ENCODE measurements at regions not wholly inside any gene's neighbourhood (a gene's known extent, or its start where the extent isn't known, plus 50 kb on each side); places are given as distances from the start of the nearest gene placed in this dataset.

DNA sequence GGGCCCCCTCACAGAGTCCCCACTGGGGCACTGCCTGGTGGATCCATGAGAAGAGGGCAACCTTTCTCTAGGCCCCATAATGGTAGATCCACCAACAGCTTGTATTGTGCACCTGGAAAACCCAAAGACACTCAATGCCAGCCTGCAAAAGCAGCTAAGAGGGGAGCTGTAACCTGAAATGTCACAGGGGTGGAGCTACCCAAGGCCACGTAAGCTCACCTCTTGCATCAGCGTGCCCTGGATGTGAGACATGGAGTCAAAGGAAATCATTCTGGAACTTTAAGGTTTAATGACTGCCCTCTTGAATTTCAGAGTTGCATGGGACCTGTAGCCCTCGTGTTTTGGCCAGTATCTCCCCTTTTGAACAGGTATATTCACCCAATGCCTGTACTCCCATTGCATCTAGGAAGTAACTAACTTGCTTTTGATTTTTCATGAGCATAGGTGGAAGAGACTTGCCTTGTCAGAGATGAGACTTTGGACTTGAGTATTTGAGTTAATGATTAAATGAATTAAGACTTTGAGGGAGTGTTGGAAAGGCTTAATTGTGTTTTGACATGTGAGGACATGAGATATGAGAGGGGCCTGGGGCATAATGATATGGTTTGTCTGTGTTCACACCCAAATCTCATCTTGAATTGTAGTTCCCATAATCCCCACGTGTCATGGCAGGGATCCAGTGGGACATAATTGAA, 900.9 kb upstream of the ROBO1 start:
- no peak for TF ChIP-seq POLR2A (IDR thresholded peaks at IDR 0.05)
- TF ChIP-seq, protein P1, sequence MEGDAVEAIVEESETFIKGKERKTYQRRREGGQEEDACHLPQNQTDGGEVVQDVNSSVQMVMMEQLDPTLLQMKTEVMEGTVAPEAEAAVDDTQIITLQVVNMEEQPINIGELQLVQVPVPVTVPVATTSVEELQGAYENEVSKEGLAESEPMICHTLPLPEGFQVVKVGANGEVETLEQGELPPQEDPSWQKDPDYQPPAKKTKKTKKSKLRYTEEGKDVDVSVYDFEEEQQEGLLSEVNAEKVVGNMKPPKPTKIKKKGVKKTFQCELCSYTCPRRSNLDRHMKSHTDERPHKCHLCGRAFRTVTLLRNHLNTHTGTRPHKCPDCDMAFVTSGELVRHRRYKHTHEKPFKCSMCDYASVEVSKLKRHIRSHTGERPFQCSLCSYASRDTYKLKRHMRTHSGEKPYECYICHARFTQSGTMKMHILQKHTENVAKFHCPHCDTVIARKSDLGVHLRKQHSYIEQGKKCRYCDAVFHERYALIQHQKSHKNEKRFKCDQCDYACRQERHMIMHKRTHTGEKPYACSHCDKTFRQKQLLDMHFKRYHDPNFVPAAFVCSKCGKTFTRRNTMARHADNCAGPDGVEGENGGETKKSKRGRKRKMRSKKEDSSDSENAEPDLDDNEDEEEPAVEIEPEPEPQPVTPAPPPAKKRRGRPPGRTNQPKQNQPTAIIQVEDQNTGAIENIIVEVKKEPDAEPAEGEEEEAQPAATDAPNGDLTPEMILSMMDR (IDR thresholded peaks at IDR 0.05) = no peak
- no peak for TF ChIP-seq EP300 (IDR thresholded peaks at IDR 0.05)
- TF ChIP-seq POLR2AphosphoS5 (IDR thresholded peaks at IDR 0.05) = no peak

Data from gastroesophageal sphincter (tissue), 3 donors.